Ecto neural progenitor cell (in vitro differentiated cells): ENCODE measurements at regions not wholly inside any gene's neighbourhood (a gene's known extent, or its start where the extent isn't known, plus 50 kb on each side); places are given as distances from the start of the nearest gene placed in this dataset.

Experiments used
- DNase-seq: peaks from one replicate; pipeline ENCODE4 v3.0.0-alpha.2; 2018; ENCODE audit warnings: low spot score

GRCh38 chr18:45439851-45440645 lies 175.2 kb upstream of the SLC14A2 start:
- DNase-seq = no peak

- no peak for DNase-seq
Observed at GRCh38 chr18:45441110-45441847, 174.0 kb upstream of the SLC14A2 start.

GRCh38 chr18:45444040-45444439 lies 171.2 kb upstream of the SLC14A2 start:
- no peak for DNase-seq

GRCh38 chr18:45447355-45448265 lies 167.7 kb upstream of the SLC14A2 start:
- DNase-seq = no peak

- DNase-seq = peak; percentile 54
Observed at GRCh38 chr18:45448871-45449270, 166.4 kb upstream of the SLC14A2 start.

GRCh38 chr18:45449418-45450227 lies 165.7 kb upstream of the SLC14A2 start:
- no peak for DNase-seq

GRCh38 chr18:45456090-45457021 lies 158.9 kb upstream of the SLC14A2 start:
- no peak for DNase-seq

GRCh38 chr18:45458033-45458432 lies 157.2 kb upstream of the SLC14A2 start:
- DNase-seq = no peak

GRCh38 chr18:45462179-45462578 lies 153.1 kb upstream of the SLC14A2 start:
- no peak for DNase-seq

- no peak for DNase-seq
Observed at GRCh38 chr18:45463451-45463850, 151.8 kb upstream of the SLC14A2 start.

GRCh38 chr18:45464619-45465018 lies 150.7 kb upstream of the SLC14A2 start:
- no peak for DNase-seq

- no peak for DNase-seq
Observed at GRCh38 chr18:45467293-45467692, 148.0 kb upstream of the SLC14A2 start.

- DNase-seq = no peak
Observed at GRCh38 chr18:45467945-45468344, 147.3 kb upstream of the SLC14A2 start.

- no peak for DNase-seq
Observed at GRCh38 chr18:45478889-45479288, 136.4 kb upstream of the SLC14A2 start.

- no peak for DNase-seq
Observed at GRCh38 chr18:45480219-45481015, 134.9 kb upstream of the SLC14A2 start.

- no peak for DNase-seq
Observed at GRCh38 chr18:45481821-45482220, 133.5 kb upstream of the SLC14A2 start.

- DNase-seq = no peak
Observed at GRCh38 chr18:45482286-45482685, 133.0 kb upstream of the SLC14A2 start.

GRCh38 chr18:45487581-45487980 lies 127.7 kb upstream of the SLC14A2 start:
- DNase-seq = no peak

- no peak for DNase-seq
Observed at GRCh38 chr18:45488645-45489044, 126.6 kb upstream of the SLC14A2 start.

- no peak for DNase-seq
Observed at GRCh38 chr18:45493830-45494229, 121.4 kb upstream of the SLC14A2 start.
